EH (cell line): ENCODE measurements at regions not wholly inside any gene's neighbourhood (a gene's known extent, or its start where the extent isn't known, plus 50 kb on each side); places are given as distances from the start of the nearest gene placed in this dataset.

Experiments used
- DNase-seq: peaks from one replicate; pipeline ENCODE4 v3.0.0-alpha.2; 2015; ENCODE audit warnings: low read depth

GRCh38 chr22:34997633-34998299, 68.2 kb upstream of the ISX start:
- DNase-seq = no peak

GRCh38 chr22:34998921-34999320, 67.0 kb upstream of the ISX start:
- no peak for DNase-seq

- DNase-seq = no peak
These were observed 57.7 kb upstream of the ISX start for GRCh38 chr22:35008213-35008612.

GRCh38 chr22:35010543-35010942, 55.4 kb upstream of the ISX start:
- no peak for DNase-seq

GRCh38 chr22:35014812-35015211, 51.1 kb upstream of the ISX start:
- no peak for DNase-seq
